Body of pancreas (tissue), 4 donors: ENCODE measurements at regions not wholly inside any gene's neighbourhood (a gene's known extent, or its start where the extent isn't known, plus 50 kb on each side); places are given as distances from the start of the nearest gene placed in this dataset.

ENCODE experiments used
- POLR2A ChIP-seq, 3 donors: fragments of 450-650 bp; IDR thresholded peaks; one replicate each; pipeline ENCODE4 v1.6.1; 2016; ENCODE audit warnings: antibody characterized with exemption in 3 of 3, mild to moderate bottlenecking in 2 of 3
- TF ChIP-seq, protein P1 (sequence below), 7 experiments: fragments of 450-650 bp in 4 of 7; fragments of 200-600 bp in 3 of 7; sonication (generic) in 3 of 7; IDR thresholded peaks; one replicate each; pipeline ENCODE4 v1.5.1; 2016 to 2019; ENCODE audit warnings: antibody characterized with exemption in 7 of 7

DNA sequence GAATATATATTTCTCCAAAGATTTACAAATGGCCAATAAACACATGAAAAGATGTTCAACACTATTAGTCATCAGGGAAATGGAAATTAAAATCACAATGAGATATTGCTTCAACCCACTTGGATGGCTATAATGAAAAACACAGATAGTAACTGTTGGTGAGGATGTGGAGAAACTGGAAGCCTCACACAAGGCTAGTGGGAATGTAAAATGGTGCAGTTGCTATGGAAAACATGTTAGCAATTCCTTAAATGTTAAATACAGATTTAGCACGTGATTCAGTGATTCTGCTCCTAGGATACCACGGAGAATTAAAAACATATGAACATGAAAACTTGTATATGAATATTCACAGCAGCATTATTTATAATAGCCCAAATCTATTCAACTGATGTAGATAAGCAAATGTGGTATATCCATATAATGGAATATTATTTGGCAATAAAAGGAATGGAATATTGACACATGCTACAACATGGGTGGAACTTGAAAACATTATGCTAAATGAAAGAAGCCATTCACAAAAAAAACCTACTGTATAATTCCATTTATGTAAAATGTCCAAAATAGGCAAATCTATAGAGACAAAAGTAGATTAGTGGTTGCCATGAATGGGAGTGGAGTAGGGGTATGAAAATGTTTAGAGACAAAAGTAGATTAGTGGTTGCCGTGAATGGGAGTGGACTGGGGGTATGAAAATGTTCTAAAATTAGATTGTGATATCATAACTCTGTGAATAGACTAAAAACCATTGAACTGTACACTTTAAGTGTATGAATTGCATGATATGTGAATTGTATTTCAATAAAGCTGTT, 227.1 kb upstream of the DDHD1 start:
- TF ChIP-seq, protein P1, sequence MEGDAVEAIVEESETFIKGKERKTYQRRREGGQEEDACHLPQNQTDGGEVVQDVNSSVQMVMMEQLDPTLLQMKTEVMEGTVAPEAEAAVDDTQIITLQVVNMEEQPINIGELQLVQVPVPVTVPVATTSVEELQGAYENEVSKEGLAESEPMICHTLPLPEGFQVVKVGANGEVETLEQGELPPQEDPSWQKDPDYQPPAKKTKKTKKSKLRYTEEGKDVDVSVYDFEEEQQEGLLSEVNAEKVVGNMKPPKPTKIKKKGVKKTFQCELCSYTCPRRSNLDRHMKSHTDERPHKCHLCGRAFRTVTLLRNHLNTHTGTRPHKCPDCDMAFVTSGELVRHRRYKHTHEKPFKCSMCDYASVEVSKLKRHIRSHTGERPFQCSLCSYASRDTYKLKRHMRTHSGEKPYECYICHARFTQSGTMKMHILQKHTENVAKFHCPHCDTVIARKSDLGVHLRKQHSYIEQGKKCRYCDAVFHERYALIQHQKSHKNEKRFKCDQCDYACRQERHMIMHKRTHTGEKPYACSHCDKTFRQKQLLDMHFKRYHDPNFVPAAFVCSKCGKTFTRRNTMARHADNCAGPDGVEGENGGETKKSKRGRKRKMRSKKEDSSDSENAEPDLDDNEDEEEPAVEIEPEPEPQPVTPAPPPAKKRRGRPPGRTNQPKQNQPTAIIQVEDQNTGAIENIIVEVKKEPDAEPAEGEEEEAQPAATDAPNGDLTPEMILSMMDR (IDR thresholded peaks at IDR 0.05) = no peak
- TF ChIP-seq POLR2A (IDR thresholded peaks at IDR 0.05) = no peak
